ENCODE measurements at regions not wholly inside any gene's neighbourhood (a gene's known extent, or its start where the extent isn't known, plus 50 kb on each side); places are given as distances from the start of the nearest gene placed in this dataset.

DNA sequence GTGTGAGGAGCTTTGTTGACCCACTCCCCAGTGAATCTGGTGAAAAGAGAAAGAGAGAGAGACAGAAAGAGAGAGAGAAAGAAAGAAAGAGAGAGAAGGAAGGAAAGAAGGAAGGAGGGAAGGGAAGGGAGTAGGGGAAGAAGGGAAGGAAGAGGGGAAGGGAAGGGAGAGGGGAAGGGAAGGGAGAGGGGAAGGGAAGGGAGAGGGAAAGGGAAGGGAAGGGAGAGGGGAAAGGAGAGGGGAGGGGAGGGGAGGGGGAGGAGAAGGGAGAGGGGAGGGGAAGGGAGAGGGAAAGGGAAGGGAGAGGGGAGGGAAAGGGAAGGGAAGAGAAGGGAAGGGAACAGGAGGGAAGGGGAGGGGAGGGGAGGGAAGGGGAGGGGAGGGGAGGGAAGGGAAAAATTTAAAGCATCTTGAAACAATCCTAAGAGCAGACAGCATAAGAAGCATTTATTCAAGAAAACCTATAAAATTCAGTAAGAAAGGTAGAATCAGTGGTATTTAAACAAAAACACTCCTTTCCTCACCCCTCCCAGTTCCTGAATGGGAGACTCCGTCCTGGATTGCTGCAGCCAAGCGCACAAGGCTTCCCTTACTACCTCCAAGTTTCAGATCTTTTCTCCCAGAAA lies 846.2 kb upstream of the POM121L12 start:
- TF ChIP-seq, protein P1, sequence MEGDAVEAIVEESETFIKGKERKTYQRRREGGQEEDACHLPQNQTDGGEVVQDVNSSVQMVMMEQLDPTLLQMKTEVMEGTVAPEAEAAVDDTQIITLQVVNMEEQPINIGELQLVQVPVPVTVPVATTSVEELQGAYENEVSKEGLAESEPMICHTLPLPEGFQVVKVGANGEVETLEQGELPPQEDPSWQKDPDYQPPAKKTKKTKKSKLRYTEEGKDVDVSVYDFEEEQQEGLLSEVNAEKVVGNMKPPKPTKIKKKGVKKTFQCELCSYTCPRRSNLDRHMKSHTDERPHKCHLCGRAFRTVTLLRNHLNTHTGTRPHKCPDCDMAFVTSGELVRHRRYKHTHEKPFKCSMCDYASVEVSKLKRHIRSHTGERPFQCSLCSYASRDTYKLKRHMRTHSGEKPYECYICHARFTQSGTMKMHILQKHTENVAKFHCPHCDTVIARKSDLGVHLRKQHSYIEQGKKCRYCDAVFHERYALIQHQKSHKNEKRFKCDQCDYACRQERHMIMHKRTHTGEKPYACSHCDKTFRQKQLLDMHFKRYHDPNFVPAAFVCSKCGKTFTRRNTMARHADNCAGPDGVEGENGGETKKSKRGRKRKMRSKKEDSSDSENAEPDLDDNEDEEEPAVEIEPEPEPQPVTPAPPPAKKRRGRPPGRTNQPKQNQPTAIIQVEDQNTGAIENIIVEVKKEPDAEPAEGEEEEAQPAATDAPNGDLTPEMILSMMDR (IDR thresholded peaks at IDR 0.05), result no peak
- no peak for TF ChIP-seq ZFX (IDR thresholded peaks at IDR 0.05; ENCODE audit: borderline replicate concordance)

All from 22Rv1 (cell line).